Neural progenitor cell (in vitro differentiated cells): ENCODE measurements at regions not wholly inside any gene's neighbourhood (a gene's known extent, or its start where the extent isn't known, plus 50 kb on each side); places are given as distances from the start of the nearest gene placed in this dataset.
A peak's percentile ranks its signal among the peaks of the same experiment; 100 is the strongest.

Experiments used
- DNase-seq: peaks from one replicate; pipeline ENCODE4 v3.0.0-alpha.2; 2016; ENCODE audit warnings: low spot score
- H2AFZ ChIP-seq: fragments of 200-600 bp; sonication (generic); replicated peaks from 2 replicates; pipeline ENCODE4 v1.6.1; 2016; ENCODE audit warnings: antibody characterized with exemption
- H3F3A ChIP-seq: fragments of 200-600 bp; sonication (generic); 2 replicates; pipeline ENCODE4 v1.6.1; 2016; ENCODE audit warnings: antibody characterized with exemption, low read depth
- H3K27ac ChIP-seq: fragments of 200-600 bp; sonication (generic); 2 replicates; pipeline ENCODE4 v1.5.1; 2016; ENCODE audit warnings: mild to moderate bottlenecking
- H3K27me3 ChIP-seq: fragments of 200-600 bp; sonication (generic); 2 replicates; pipeline ENCODE4 v1.6.1; 2016; ENCODE audit warnings: mild to moderate bottlenecking, moderate library complexity
- H3K36me3 ChIP-seq: fragments of 200-600 bp; sonication (generic); 2 replicates; pipeline ENCODE4 v1.5.1; 2016
- H3K4me1 ChIP-seq: fragments of 200-600 bp; sonication (generic); 2 replicates; pipeline ENCODE4 v1.6.1; 2016; ENCODE audit warnings: mixed run types
- H3K4me2 ChIP-seq: fragments of 200-600 bp; sonication (generic); 2 replicates; pipeline ENCODE4 v1.6.1; 2016
- H3K4me3 ChIP-seq: fragments of 200-600 bp; sonication (generic); 2 replicates; pipeline ENCODE4 v1.5.1; 2016
- H3K79me2 ChIP-seq: fragments of 200-600 bp; sonication (generic); 2 replicates; pipeline ENCODE4 v1.6.1; 2016; ENCODE audit warnings: low read depth
- H3K9ac ChIP-seq: fragments of 200-600 bp; sonication (generic); 2 replicates; pipeline ENCODE4 v1.6.1; 2016
- H3K9me3 ChIP-seq: fragments of 200-600 bp; sonication (generic); 2 replicates; pipeline ENCODE4 v1.5.1; 2016; ENCODE audit warnings: low read depth
- H4K20me1 ChIP-seq: fragments of 200-600 bp; sonication (generic); 2 replicates; pipeline ENCODE4 v1.6.1; 2016; ENCODE audit warnings: low read depth
- H3K27ac Mint-ChIP-seq: 3 replicates; pipeline ENCODE4 v1.8.0; 2021; ENCODE audit warnings: mixed read lengths
- H3K27me3 Mint-ChIP-seq: 2 replicates; pipeline ENCODE4 v1.8.0; 2022; ENCODE audit warnings: low read depth, mild to moderate bottlenecking, inconsistent platforms, moderate library complexity, mixed read lengths; ENCODE audit not compliant: insufficient read depth
- H3K36me3 Mint-ChIP-seq: 3 replicates; pipeline ENCODE4 v1.8.0; 2021; ENCODE audit warnings: mixed read lengths
- H3K4me1 Mint-ChIP-seq: 3 replicates; pipeline ENCODE4 v1.8.0; 2021; ENCODE audit warnings: mixed read lengths
- H3K4me3 Mint-ChIP-seq: 3 replicates; pipeline ENCODE4 v1.8.0; 2021; ENCODE audit warnings: mild to moderate bottlenecking, moderate library complexity, mixed read lengths
- H3K9me3 Mint-ChIP-seq: 3 replicates; pipeline ENCODE4 v1.8.0; 2020; ENCODE audit warnings: mixed read lengths
- CTCF ChIP-seq: fragments of 200-600 bp; sonication (generic); IDR thresholded peaks from 2 replicates; pipeline ENCODE4 v1.5.1; 2017; ENCODE audit warnings: antibody characterized with exemption, mild to moderate bottlenecking
- EZH2 ChIP-seq: fragments of 200-600 bp; sonication (generic); IDR thresholded peaks from 2 replicates; pipeline ENCODE4 v1.6.1; 2017; ENCODE audit warnings: antibody characterized with exemption, mild to moderate bottlenecking, moderate library complexity
- EZH2phosphoT487 ChIP-seq: fragments of 200-600 bp; sonication (generic); IDR thresholded peaks from 2 replicates; pipeline ENCODE4 v1.6.1; 2017; ENCODE audit warnings: antibody characterized with exemption

DNA sequence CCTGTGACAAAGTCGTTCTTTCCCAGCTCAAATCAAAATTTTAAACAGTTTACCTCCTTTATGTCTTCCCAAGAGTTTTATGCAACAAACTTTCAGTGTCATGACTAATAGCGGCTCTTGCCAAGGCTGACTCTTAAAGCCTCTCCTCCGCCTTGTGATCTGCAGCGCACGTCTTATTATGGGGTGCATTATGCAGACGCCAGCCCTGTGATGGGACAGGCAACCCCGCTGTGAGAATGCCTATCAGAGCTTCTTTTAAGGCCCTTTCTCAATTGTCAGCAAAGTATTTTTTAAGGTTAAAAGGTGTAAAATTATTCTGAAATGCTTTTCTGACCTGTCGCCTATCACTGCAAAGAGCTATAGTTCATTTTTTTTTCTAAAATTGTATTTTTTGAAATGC lies 152.8 kb downstream of the SOX1 start:
- H2AFZ ChIP-seq: no peak overlapping the region
- H4K20me1 ChIP-seq: no peaks in the 10 kb centered on the region
- no peak overlapping the region for H3K4me3 Mint-ChIP-seq
- TF ChIP-seq CTCF (no peak), EZH2phosphoT487 (no peak), EZH2 (no peak)
- H3K27ac ChIP-seq: no peak overlapping the region
- no peak overlapping the region for H3K9ac ChIP-seq
- no peaks in the 10 kb centered on the region for H3K36me3 Mint-ChIP-seq
- H3K4me3 ChIP-seq: no peak overlapping the region
- peak overlapping the region; percentile 52 for H3K4me2 ChIP-seq
- H3K27ac Mint-ChIP-seq: no peak overlapping the region
- peaks cover 9% of the 10 kb centered on the region for H3F3A ChIP-seq
- peaks cover 58% of the 10 kb centered on the region for H3K4me1 Mint-ChIP-seq
- no peak for DNase-seq
- no peaks in the 10 kb centered on the region for H3K9me3 ChIP-seq
- peaks cover 11% of the 10 kb centered on the region for H3K27me3 Mint-ChIP-seq
- H3K9me3 Mint-ChIP-seq: peaks cover 2% of the 10 kb centered on the region
- no peaks in the 10 kb centered on the region for H3K36me3 ChIP-seq
- H3K27me3 ChIP-seq: no peaks in the 10 kb centered on the region
- peaks cover 22% of the 10 kb centered on the region for H3K4me1 ChIP-seq
- no peaks in the 10 kb centered on the region for H3K79me2 ChIP-seq

DNA sequence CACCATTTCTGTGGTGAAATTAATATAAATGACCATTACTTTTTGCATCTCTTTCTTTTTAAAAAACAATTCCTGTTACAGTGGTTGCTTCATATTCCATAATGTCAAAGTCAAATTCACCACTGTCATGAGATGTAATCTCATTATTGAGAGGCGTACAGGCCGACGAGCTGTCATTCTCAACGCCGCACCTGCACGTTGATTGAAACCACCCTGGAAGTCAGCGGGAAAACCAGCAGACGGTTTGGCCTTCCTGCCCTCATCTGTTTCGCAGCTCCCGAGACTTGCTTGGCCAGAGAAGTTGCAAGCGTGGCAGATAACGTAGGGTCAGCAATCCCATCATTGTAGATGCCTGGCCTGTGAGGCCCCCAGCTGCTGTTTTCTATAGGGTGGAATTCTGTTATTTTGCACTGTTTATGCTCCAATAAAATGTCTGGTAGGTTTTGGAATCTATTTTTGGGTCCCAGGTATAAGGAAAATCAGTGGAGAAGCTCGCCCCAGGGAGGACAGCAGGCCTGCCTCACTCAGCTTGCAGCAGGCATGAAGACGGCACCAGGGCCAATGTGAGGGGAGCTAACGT lies 153.4 kb downstream of the SOX1 start:
- no peak overlapping the region for H3K4me3 Mint-ChIP-seq
- Histone ChIP-seq H3K27ac (no peak overlapping the region), H3K9me3 (no peaks in the 10 kb centered on the region), H3K4me3 (no peak overlapping the region), H3K9ac (no peak overlapping the region), H3F3A (peaks cover 9% of the 10 kb centered on the region), H3K4me2 (no peak overlapping the region), H3K79me2 (no peaks in the 10 kb centered on the region), H4K20me1 (no peaks in the 10 kb centered on the region), H3K4me1 (peaks cover 22% of the 10 kb centered on the region), H2AFZ (no peak overlapping the region), H3K36me3 (no peaks in the 10 kb centered on the region), H3K27me3 (no peaks in the 10 kb centered on the region)
- DNase-seq: no peak
- no peaks in the 10 kb centered on the region for H3K36me3 Mint-ChIP-seq
- H3K27ac Mint-ChIP-seq: peak overlapping the region; percentile 57
- peaks cover 11% of the 10 kb centered on the region for H3K27me3 Mint-ChIP-seq
- TF ChIP-seq EZH2phosphoT487: no peak
- TF ChIP-seq CTCF: no peak
- no peak for TF ChIP-seq EZH2
- peaks cover 2% of the 10 kb centered on the region for H3K9me3 Mint-ChIP-seq
- peaks cover 58% of the 10 kb centered on the region for H3K4me1 Mint-ChIP-seq

DNA sequence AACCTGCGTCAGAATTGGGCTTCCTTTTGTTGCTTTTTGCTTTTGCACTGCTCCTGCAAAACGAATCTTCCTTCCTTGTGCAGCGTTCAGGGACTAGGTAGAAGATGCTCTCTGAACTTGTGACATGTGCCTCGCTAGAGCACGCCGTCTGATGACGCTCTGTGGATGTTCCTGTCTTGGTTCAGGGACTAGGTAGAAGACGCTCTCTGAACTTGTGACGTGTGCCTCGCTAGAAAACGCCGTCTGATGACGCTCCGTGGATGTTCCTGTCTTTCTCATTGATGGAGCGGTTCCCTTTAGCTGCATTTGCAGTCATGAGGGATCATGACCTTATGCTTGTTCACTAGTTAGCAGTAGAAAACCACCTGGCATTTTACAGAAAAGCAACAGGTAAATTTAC lies 154.0 kb downstream of the SOX1 start:
- Mint-ChIP-seq H3K9me3 (peaks cover 2% of the 10 kb centered on the region), H3K36me3 (no peaks in the 10 kb centered on the region), H3K27me3 (peaks cover 11% of the 10 kb centered on the region), H3K4me3 (no peak overlapping the region), H3K4me1 (peaks cover 56% of the 10 kb centered on the region), H3K27ac (peak overlapping the region; percentile 27)
- Histone ChIP-seq H3K9me3 (no peaks in the 10 kb centered on the region), H3K4me3 (no peak overlapping the region), H4K20me1 (no peaks in the 10 kb centered on the region), H3K27ac (no peak overlapping the region), H3K9ac (no peak overlapping the region), H3K4me2 (no peak overlapping the region), H2AFZ (no peak overlapping the region), H3K36me3 (no peaks in the 10 kb centered on the region), H3K27me3 (no peaks in the 10 kb centered on the region), H3K79me2 (no peaks in the 10 kb centered on the region), H3K4me1 (peaks cover 22% of the 10 kb centered on the region), H3F3A (peaks cover 9% of the 10 kb centered on the region)
- TF ChIP-seq CTCF: no peak
- no peak for TF ChIP-seq EZH2
- no peak for TF ChIP-seq EZH2phosphoT487
- no peak for DNase-seq
